Lower leg skin (tissue), 4 donors: ENCODE measurements at regions not wholly inside any gene's neighbourhood (a gene's known extent, or its start where the extent isn't known, plus 50 kb on each side); places are given as distances from the start of the nearest gene placed in this dataset.

Source experiments
- DNase-seq, 2 donors: peaks; one replicate each; pipeline ENCODE4 v3.0.0-alpha.2; 2019; ENCODE audit warnings: low spot score in 2 of 2
- H3K4me3 ChIP-seq: fragments of 200-600 bp; sonication (generic); 2 replicates; pipeline ENCODE4 v1.5.1; 2017; ENCODE audit warnings: mild to moderate bottlenecking, low read depth; ENCODE audit not compliant: poor library complexity, severe bottlenecking
- POLR2A ChIP-seq, 2 donors: fragments of 450-650 bp; IDR thresholded peaks; one replicate each; pipeline ENCODE4 v1.6.1; 2016 to 2017; ENCODE audit warnings: antibody characterized with exemption in 2 of 2, mild to moderate bottlenecking in 1 of 2, moderate library complexity in 1 of 2
- WGBS, 2 donors: methylation state at CpG; one replicate each; pipeline ENCODE4 v1.1.5; 2018; 5-methylcytosine and 5-hydroxymethylcytosine counted together
- intact Hi-C: fragments of 100-400 bp; cut with DNase I; formaldehyde crosslinking; loops from one replicate; pipeline ENCODE4 v1.15.0; 2023; ENCODE audit warnings: low total_unique reads
- TF ChIP-seq, protein P1 (sequence below), 3 donors: fragments of 450-650 bp; IDR thresholded peaks; one replicate each; pipeline ENCODE4 v1.5.1; 2016; ENCODE audit warnings: antibody characterized with exemption in 3 of 3, mild to moderate bottlenecking in 3 of 3, moderate library complexity in 2 of 3

GRCh38 chrX:18065956-18066355 is 154.7 kb downstream of the BEND2 start:
- no peak for DNase-seq
- 13 to 48% methylated on average over 6 of the region's 6 CpGs for WGBS, 2 donors
- H3K4me3 ChIP-seq = no peak overlapping the region
- no peak for TF ChIP-seq POLR2A (IDR thresholded peaks at IDR 0.05)
- TF ChIP-seq, protein P1, sequence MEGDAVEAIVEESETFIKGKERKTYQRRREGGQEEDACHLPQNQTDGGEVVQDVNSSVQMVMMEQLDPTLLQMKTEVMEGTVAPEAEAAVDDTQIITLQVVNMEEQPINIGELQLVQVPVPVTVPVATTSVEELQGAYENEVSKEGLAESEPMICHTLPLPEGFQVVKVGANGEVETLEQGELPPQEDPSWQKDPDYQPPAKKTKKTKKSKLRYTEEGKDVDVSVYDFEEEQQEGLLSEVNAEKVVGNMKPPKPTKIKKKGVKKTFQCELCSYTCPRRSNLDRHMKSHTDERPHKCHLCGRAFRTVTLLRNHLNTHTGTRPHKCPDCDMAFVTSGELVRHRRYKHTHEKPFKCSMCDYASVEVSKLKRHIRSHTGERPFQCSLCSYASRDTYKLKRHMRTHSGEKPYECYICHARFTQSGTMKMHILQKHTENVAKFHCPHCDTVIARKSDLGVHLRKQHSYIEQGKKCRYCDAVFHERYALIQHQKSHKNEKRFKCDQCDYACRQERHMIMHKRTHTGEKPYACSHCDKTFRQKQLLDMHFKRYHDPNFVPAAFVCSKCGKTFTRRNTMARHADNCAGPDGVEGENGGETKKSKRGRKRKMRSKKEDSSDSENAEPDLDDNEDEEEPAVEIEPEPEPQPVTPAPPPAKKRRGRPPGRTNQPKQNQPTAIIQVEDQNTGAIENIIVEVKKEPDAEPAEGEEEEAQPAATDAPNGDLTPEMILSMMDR (IDR thresholded peaks at IDR 0.05) = no peak
- intact Hi-C loops = no loop called here

- WGBS, 2 donors = 53 to 78% methylated on average over 1 of the region's 1 CpG
Measured at GRCh38 chrX:18051690-18052089, 169.0 kb downstream of the BEND2 start.

DNA sequence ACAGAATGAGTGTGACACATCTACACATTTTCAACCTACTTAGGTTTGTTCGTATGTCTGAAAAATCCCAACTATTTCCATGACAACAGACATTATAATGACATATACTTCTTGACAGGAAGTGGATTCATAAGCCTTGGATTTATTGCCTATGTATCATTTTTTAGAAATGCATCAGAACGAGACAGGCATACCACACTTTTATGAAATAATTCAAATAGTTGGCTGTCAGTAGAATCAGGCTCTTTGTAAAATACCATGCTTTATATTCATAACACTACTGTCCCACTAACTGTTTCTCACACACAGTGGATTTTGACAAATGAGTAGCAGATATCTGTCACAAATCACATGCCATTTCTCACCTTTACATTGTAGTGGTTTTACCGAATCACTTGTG is 173.2 kb downstream of the BEND2 start:
- intact Hi-C loops = no loop called here
- no peak for DNase-seq
- TF ChIP-seq POLR2A (IDR thresholded peaks at IDR 0.05) = no peak
- TF ChIP-seq, protein P1 (IDR thresholded peaks at IDR 0.05) = no peak
- WGBS, 2 donors = 29 to 37% methylated on average over 3 of the region's 3 CpGs
- H3K4me3 ChIP-seq = no peak overlapping the region

More at GRCh38 chrX:18051690-18052089, 169.0 kb downstream of the BEND2 start:
- no peak overlapping the region for H3K4me3 ChIP-seq
- DNase-seq = no peak
- TF ChIP-seq, protein P1 (IDR thresholded peaks at IDR 0.05) = no peak
- TF ChIP-seq POLR2A (IDR thresholded peaks at IDR 0.05) = no peak
- intact Hi-C loops = no loop called here

GRCh38 chrX:18045436-18045835 is 175.2 kb downstream of the BEND2 start:
- DNase-seq = no peak

GRCh38 chrX:18042776-18043175 is 177.9 kb downstream of the BEND2 start:
- intact Hi-C loops = no loop called here

More at GRCh38 chrX:18045436-18045835, 175.2 kb downstream of the BEND2 start:
- intact Hi-C loops = no loop called here
- no peak for TF ChIP-seq POLR2A (IDR thresholded peaks at IDR 0.05)
- TF ChIP-seq, protein P1 (IDR thresholded peaks at IDR 0.05) = no peak
- 51 to 55% methylated on average over 2 of the region's 2 CpGs for whole genome bisulfite sequencing, 2 donors
- no peak overlapping the region for H3K4me3 ChIP-seq

DNA sequence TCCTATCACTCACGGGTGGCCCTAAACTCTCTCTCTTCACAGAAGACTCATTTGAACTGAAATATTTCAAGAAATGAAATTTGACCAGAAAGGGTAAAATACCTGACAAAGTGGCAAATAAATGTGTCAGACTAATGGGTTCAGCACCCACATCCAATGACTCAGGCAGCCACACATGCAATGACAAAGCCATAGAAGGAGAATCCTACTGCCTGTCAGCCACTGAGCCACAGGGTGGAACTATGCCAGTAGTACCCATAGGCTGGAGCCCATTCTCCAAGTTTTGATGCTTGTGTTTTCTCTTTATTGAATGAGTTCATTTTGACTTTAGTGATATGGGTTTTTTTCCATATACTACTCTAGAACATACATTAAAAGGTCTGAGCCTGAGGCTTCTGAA is 179.0 kb downstream of the BEND2 start:
- no peak overlapping the region for H3K4me3 ChIP-seq
- intact Hi-C loops = no loop called here
- no peak for DNase-seq
- 89 to 91% methylated on average over 1 of the region's 1 CpG for WGBS, 2 donors
- TF ChIP-seq, protein P1 (IDR thresholded peaks at IDR 0.05) = no peak
- no peak for TF ChIP-seq POLR2A (IDR thresholded peaks at IDR 0.05)

More at GRCh38 chrX:18042776-18043175, 177.9 kb downstream of the BEND2 start:
- no peak for DNase-seq
- H3K4me3 ChIP-seq = no peak overlapping the region
- WGBS, 2 donors = 24 to 44% methylated on average over 5 of the region's 5 CpGs
- TF ChIP-seq, protein P1 (IDR thresholded peaks at IDR 0.05) = no peak
